MG63 (cell line): ENCODE measurements at regions not wholly inside any gene's neighbourhood (a gene's known extent, or its start where the extent isn't known, plus 50 kb on each side); places are given as distances from the start of the nearest gene placed in this dataset.
"Not testable (repeated sequence)": the region's sequence is repeated elsewhere in the genome, so short reads cannot be mapped to it uniquely, and the experiment has no call there.

ENCODE experiments used
- DNase-seq: peaks from one replicate; pipeline ENCODE4 v3.0.0-alpha.2; 2020
- H3K27me3 ChIP-seq: fragments of 250-450 bp; sonication (Bioruptor Pico); 2 replicates; pipeline ENCODE4 v1.5.1; 2020; ENCODE audit warnings: mild to moderate bottlenecking, moderate library complexity
- H3K36me3 ChIP-seq: fragments of 250-450 bp; sonication (Bioruptor Pico); 2 replicates; pipeline ENCODE4 v1.5.1; 2020; ENCODE audit warnings: mild to moderate bottlenecking, moderate library complexity
- H3K4me3 ChIP-seq: fragments of 250-450 bp; sonication (Bioruptor Pico); 2 replicates; pipeline ENCODE4 v1.5.1; 2020; ENCODE audit warnings: mild to moderate bottlenecking, moderate library complexity
- H3K9me3 ChIP-seq: fragments of 250-450 bp; sonication (Bioruptor Pico); 2 replicates; pipeline ENCODE4 v1.5.1; 2020; ENCODE audit warnings: mild to moderate bottlenecking, moderate library complexity

DNA sequence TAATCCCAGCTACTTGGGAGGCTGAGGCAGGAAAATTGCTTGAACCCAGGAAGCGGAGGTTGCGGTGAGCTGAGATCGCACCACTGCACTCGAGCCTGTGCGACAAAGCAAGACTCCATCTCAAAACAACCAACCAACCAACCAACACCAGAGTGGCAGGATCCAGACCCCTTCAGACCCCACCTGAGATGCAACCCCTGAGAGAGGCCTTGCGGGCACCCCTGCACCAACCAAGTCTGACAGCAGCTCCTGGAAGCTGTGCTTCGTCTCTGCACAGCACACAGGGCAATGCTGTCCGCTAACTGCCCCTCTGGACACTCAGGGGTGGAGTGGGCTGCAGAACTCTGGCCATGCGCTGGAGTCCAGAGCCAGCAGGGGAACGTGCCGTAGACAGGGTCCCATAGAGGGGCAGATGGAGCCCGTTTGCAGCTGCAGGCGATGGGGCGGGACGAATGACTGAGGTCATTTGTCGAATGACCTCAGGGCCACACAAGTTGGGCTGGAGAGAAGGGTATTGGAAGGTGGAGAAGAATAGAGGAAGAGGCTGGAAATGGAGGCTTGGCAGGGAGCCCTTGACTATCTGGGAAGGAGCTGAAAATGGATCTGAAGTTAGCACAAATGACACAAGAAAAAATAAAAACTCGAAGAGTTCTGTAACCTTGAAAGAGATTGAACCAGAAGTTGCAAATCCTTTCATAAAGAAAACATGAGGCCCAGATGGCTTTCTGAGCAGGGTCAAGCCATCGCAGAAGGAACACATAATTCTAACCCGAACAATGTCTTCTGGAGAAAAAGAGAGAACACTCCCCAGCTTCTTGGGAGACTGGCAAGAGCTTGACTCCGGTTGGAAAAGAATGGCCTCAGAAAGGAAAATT, 199.7 kb downstream of the CTTN start:
- Histone ChIP-seq H3K4me3 (no peak overlapping the region), H3K9me3 (no peaks in the 10 kb centered on the region), H3K36me3 (no peaks in the 10 kb centered on the region), H3K27me3 (no peaks in the 10 kb centered on the region)
- no peak for DNase-seq

DNA sequence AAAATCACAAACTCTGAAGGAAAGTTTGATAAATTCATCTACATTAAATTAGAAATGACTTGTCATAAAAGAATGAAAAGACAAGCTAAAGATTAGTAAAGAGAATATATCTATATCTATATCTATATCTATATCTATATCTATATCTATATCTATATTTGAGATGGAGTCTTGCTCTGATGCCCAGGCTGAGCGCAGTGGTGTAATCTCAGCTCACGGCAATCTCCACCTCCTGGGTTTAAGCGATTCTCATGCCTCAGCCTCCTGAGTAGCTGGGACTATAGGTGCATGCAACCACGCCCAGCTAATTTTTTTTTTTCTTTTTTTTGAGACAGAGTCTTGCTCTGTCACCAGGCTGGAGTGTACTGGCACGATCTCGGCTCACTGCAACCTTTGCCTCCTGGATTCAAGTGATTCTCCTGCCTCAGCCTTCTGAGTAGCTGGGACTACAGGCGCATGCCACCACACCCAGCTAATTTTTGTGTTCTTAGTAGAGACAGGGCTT, 202.6 kb downstream of the CTTN start:
- not testable (repeated sequence) for H3K4me3 ChIP-seq, H3K36me3 ChIP-seq, DNase-seq, H3K9me3 ChIP-seq, H3K27me3 ChIP-seq

DNA sequence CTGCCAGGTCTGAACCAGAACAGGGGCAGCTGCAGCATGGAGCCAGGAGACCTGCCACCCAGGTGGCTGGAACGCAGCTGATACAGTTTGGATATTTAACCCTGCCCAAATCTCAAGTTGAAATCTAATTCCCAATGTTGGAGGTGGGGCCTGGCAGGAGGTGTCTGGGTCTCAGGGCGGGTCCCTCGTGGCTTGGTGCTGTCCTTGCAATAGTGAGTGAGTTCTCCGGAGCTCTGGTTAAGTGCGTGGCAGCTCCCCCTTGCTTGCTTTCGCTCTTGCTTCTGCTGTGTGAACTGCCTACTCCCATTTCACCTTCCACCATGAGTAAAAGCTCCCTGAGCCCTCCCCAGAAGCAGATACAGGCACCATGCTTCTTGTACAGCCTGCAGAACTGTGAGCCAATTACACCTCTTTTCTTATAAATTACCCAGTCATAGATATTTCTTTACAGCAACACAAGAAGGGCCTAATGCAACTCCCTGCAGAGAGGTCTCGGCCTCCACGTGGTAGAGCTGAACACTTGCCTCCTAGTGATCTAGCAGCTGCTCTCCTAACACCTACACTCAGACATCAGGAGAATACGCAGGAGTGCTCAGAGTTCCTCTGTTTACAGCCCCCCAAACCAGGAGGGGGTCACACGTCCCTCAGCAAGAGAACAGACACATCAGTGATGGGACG, 203.7 kb downstream of the CTTN start:
- H3K9me3 ChIP-seq: no peaks in the 10 kb centered on the region
- H3K36me3 ChIP-seq: no peaks in the 10 kb centered on the region
- H3K27me3 ChIP-seq: no peaks in the 10 kb centered on the region
- DNase-seq: no peak
- H3K4me3 ChIP-seq: no peak overlapping the region

DNA sequence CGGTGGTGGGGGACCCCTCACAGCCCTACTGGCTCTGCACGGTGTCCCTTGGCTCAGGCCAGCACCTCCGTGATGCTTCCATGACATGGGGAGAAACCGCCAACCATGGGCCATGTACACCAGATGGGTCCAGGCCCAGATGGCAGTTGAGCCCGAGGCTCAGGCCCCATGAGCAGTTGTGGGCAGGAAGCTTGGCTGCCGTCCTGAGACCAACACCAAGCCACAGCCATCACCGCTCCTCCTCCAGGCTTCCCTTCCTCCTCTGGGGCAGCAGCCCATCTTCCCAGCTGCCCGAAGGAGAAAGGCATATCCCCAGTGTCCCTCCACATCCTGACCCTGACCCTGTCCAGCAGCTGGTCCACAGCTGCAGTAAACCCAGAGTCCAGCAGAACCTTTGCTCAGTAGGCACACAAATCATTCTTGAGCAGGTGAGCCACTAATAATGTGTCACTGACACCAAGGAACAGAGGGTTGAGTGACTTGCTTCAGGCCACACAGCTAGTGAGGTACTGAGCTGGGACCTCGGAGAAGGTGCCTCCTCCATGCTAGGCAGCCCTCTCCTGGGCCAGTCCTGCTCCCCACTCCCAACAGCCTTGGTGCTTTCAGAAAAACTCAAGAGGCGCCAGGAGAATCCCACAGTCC, 204.9 kb downstream of the CTTN start:
- DNase-seq: no peak
- H3K4me3 ChIP-seq: no peak overlapping the region
- H3K36me3 ChIP-seq: no peaks in the 10 kb centered on the region
- H3K9me3 ChIP-seq: no peaks in the 10 kb centered on the region
- H3K27me3 ChIP-seq: no peaks in the 10 kb centered on the region

DNA sequence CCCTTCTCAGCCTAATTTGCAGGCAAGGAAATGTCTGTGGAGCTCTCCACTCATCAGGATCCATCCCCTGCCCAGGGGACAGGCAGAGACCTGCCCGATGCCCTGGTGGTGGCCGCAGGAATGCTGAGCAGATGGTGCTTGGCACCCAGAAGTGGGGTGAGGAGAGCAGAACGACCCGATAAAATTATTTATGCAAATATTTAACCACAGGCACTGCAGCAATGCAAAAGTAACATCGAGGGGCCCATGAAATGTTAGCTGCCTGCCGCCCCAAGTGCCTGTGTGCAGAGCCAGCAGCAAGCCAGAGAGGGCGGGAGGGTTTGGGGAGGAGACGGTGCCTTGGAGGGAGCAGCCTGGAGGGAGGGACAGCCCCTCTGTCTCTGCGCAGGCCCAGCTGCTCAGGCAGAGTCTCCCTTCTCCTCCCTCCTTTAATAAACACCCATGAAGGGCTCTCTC, 205.5 kb downstream of the CTTN start:
- Histone ChIP-seq H3K9me3 (no peaks in the 10 kb centered on the region), H3K36me3 (no peaks in the 10 kb centered on the region), H3K27me3 (no peaks in the 10 kb centered on the region), H3K4me3 (no peak overlapping the region)
- no peak for DNase-seq

DNA sequence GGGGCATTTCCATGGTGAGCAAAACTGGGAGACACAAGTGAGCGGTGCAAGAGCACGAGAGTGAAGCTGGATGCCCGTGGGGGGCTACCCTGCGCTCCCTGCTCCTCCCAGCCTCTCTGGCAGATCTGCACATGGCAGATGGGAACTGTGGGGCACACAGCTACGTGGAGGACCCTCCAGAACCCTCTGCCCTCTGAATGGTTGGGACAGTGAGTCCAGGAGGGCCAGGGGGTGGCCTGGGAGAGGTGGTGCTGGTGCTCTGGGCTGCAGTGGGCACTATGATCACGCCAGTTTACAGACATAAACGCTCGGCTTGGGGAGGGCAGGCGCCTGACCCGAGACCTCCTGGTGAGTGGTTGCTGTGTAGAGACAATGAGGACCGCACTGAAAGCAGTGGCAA, 205.9 kb downstream of the CTTN start:
- DNase-seq: no peak
- no peaks in the 10 kb centered on the region for H3K27me3 ChIP-seq
- H3K36me3 ChIP-seq: no peaks in the 10 kb centered on the region
- no peaks in the 10 kb centered on the region for H3K9me3 ChIP-seq
- no peak overlapping the region for H3K4me3 ChIP-seq

DNA sequence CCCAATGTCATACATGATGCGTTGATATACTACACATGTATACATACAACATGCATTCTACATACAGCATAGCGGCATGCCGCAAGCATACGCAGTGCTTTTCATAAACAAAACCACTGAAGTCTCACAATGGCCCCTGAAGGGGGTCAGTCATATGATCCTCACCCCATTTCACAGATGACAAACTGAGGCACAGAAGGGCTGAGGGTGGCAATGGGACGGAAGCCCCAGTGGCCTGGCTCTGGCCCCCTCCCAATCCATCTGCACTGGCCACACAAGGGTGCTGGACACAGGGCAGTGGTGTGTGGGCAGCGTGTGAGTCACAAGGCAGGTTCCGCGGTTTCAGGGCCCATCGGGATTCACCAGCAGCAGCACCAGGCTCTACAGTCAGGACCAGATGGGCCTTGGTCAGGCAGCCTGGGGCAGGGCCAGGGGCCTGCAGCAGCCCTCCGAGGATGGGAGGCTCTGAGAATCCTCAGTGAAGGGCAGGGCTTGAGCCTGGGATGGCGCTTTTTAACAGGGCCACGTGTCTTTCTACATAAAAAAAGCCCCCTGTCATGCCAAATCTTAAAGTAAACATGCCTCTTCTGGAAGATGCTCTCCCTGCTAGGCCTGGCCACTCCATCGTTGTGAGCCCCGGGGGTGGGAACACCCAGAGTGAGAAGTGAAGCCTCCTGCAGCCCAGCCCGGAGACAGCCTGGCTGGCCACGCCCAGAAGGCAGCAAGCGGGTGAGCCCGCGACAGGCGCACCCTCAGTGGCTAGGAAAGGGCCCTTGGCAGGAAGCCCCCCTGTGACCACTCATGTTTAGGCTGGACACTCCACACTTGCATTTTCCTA, 206.5 kb downstream of the CTTN start:
- Histone ChIP-seq H3K36me3 (no peaks in the 10 kb centered on the region), H3K4me3 (no peak overlapping the region), H3K9me3 (no peaks in the 10 kb centered on the region), H3K27me3 (no peaks in the 10 kb centered on the region)
- no peak for DNase-seq

DNA sequence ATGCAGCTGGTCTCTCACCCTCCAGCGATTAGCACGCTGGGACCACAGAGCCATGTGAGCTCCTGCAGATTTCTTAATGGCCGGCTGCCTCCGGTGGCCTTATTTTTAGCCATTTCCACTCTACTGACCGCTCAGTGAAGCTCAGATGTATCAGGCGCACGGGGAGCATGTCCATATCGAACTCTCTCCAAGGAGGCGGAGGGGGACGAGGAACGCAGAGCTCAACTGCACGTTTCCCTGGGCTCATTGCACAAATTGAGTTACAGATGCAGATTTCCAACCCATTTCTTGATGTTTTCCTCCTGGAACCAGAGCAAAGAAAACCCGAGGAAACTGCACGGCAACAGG, 207.1 kb downstream of the CTTN start:
- Histone ChIP-seq H3K4me3 (no peak overlapping the region), H3K9me3 (no peaks in the 10 kb centered on the region)

DNA sequence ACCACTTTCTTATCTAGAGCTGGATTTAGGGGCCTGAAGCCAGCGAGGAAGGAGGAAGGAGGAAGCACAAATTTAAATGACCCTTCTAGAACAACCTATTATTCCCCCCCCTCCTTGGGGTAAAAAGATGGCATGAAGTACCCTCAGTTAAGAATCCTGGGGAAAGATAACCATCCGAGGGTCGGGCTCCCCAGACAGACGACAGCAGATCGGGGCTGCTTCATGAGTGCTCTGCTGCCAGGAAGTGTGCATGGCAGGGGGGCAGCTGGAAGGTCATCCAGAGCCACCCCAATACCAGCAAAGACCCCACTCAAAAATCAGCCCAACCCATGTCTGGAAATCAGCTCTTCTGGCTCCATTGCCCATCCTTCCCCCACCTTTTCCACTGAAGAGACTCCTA, 207.5 kb downstream of the CTTN start:
- no peak overlapping the region for H3K4me3 ChIP-seq
- H3K36me3 ChIP-seq: no peaks in the 10 kb centered on the region
- H3K27me3 ChIP-seq: no peaks in the 10 kb centered on the region
- H3K9me3 ChIP-seq: no peaks in the 10 kb centered on the region
- DNase-seq: no peak

More for the DNA sequence above, 207.1 kb downstream of the CTTN start:
- Histone ChIP-seq H3K27me3 (no peaks in the 10 kb centered on the region), H3K36me3 (no peaks in the 10 kb centered on the region)
- DNase-seq: no peak

DNA sequence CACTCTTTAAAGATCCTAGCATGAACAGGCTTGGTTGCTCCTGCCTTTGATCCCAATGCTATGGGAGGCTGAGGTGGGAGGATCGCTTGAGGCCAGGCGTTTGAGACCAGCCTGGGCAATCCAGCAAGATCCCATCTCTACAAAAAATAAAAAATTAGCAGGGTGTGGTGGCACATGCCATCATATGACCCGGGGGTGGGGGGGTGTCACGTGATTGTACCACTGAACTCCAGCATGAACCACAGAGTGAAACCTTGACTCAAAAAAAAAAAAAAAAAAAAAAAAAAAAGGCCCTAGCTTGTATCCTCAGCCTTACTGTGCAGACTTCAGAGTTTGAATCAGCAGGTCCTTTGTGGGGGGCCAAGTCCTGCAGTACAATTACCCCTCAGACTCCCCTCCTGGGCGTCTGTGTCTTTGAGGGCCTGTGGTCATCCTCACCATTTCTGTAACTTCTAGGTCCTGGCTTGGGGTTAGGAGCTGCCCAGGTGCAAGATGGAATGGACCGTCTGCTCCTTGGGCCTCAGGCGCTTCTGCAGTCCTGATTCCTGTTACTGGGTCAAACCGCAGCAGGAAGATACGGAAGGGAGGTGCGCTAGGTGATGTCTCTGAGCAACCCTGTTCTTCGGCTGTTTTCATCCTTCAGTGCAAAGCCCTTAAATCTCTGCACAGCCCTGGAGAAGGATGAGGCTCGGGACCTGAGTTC, 208.1 kb downstream of the CTTN start:
- no peaks in the 10 kb centered on the region for H3K36me3 ChIP-seq
- H3K27me3 ChIP-seq: no peaks in the 10 kb centered on the region
- DNase-seq: no peak
- no peak overlapping the region for H3K4me3 ChIP-seq
- H3K9me3 ChIP-seq: no peaks in the 10 kb centered on the region

DNA sequence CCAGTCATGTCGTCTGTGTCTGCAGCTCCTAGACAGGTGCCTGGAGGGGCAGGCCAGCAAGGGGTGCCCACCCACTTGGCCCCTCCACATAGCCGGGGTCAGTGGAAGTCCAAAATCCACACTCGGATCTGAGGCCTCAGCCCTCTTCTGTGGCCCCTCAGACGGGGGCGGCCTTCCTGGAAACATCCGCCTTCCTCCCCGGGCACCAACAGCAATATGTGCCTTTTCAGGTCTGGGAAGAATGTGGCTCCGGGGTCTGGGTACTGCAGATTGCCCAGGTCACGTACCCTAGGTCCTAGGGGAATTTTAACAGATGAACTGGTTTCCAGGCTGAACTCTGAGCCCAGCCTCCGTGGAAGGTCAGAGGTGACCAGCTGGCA, 208.6 kb downstream of the CTTN start:
- Histone ChIP-seq H3K9me3 (no peaks in the 10 kb centered on the region), H3K36me3 (no peaks in the 10 kb centered on the region), H3K4me3 (no peak overlapping the region), H3K27me3 (no peaks in the 10 kb centered on the region)
- DNase-seq: no peak

DNA sequence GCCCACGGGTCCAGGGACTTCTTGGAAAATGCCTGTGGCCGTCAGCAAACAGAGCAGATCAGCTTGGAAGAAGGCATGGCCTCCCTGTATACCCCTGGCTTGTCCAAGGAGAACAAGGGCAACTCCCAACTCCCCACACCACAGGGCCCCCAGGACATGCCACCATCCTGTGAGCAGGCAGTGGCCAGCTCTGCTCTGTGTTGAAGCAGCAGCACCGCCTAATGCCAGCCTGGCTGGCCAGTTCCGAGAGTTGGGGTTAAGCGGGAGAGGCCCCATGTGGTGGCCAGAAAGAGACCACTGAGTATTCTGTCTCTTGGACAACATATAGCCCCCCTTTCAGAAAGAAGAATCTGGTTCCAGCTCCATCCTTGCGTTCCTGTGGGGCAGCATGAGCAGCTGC, 209.2 kb downstream of the CTTN start:
- H3K27me3 ChIP-seq: no peaks in the 10 kb centered on the region
- no peaks in the 10 kb centered on the region for H3K36me3 ChIP-seq
- no peak for DNase-seq
- no peaks in the 10 kb centered on the region for H3K9me3 ChIP-seq
- no peak overlapping the region for H3K4me3 ChIP-seq

DNA sequence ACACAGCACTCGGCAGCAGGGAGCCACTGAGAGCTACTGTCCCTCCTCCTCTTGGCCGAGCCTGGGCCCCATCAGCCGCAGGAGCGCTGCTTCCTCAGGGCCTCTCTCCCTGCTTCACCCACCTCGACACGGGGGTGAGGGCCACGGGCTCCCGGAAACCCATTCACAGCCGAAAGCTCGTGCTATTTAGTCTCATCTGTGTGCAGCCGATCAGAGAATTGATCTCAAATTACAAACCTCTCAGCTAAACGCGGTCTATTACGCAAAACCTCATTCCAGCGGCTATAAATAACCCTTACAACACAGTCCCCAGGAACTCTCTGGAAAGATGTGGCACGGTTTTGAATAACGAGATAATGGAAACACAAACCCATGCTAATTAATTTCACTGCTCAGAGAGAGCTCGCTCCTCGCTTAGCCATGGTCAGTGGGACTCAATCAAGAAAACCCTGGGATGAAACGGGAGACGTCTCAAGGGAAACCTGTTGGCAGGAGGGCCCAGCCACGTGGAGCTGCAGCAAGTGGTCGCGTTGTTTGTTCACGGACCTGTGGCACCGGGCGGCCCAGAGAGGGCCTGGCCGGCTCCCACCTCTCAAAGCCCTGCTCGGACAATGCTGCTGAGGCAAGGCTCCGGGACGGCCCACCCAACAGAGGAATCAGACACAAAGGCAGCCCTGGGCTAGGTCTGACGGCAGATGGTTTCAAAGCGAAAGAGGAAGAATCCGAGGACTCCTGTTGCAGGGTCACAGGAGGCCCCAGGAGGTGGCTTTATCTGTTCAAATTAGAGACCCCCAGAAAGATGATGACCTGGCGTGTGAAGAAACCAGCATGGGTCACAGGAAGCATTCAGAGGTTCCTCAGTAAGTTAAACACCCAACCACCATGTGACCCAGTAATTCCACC, 210.5 kb downstream of the CTTN start:
- Histone ChIP-seq H3K4me3 (no peak overlapping the region), H3K36me3 (no peaks in the 10 kb centered on the region), H3K27me3 (no peaks in the 10 kb centered on the region), H3K9me3 (no peaks in the 10 kb centered on the region)
- DNase-seq: no peak

DNA sequence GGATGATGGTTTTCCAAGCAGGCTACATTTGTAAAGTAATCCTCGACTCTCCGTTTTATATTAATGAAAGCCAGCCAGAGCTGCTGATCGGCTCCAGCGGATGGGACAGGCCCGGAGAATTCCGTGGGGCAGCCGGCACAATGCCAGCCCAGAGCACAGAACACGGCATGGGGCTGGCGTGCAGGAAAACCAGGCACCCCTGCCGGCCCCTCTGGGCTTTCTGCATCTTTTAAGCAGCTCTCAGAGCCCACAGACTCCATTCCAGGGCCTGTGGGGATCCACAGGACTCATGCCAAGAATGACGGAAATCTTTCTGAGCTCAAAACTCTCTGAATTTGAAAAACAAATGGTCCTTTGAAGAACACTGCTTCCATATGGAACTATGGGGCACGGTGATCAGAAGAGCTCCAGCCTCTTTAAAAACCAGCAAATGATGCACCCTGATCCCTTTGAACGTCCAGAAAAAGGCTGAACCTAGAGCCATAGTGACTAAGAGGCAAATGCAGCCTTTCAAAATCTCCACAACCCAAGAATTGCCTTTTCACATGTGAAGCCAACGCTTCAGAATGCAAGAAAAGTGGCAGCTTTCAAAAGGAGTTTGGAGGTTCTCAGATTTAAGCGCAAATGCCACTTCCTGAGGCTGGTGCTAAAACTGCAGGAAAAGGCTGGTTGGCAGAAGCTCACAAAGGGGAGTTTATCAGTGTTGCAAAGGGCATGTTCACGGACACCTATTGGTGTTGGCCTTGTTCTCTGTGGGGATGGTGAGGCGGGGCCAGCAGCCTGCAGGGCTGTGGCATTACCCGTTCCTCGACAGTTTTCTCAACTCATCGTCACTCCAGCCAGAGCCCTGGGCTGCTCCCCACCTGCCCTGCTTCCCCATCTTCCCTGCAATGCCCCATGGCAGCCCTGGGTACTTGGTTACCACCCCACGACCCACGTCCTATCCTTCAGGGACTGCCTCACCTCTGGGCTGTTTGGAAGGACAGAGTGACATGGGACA, 212.5 kb downstream of the CTTN start:
- DNase-seq: no peak
- Histone ChIP-seq H3K4me3 (no peak overlapping the region), H3K9me3 (no peaks in the 10 kb centered on the region)

More for the DNA sequence above, 212.5 kb downstream of the CTTN start:
- no peaks in the 10 kb centered on the region for H3K27me3 ChIP-seq
- no peaks in the 10 kb centered on the region for H3K36me3 ChIP-seq
